Endodermal cell (in vitro differentiated cells): ENCODE measurements at regions not wholly inside any gene's neighbourhood (a gene's known extent, or its start where the extent isn't known, plus 50 kb on each side); places are given as distances from the start of the nearest gene placed in this dataset.
A peak's percentile ranks its signal among the peaks of the same experiment; 100 is the strongest.

Source experiments
- DNase-seq: peaks from one replicate; pipeline ENCODE4 v3.0.0-alpha.2; 2017
- H3K27ac ChIP-seq: 2 replicates; pipeline ENCODE4 v1.5.1; 2013; ENCODE audit warnings: mild to moderate bottlenecking, low read depth, low read length, moderate library complexity
- H3K27me3 ChIP-seq: 2 replicates; pipeline ENCODE4 v1.6.1; 2013; ENCODE audit warnings: mild to moderate bottlenecking, low read length, moderate library complexity; ENCODE audit not compliant: insufficient read depth, control insufficient read depth, poor library complexity, severe bottlenecking
- H3K36me3 ChIP-seq: 2 replicates; pipeline ENCODE4 v1.7.0; 2013; ENCODE audit warnings: mild to moderate bottlenecking, low read length, moderate library complexity; ENCODE audit not compliant: control insufficient read depth, insufficient read depth
- H3K4me1 ChIP-seq: one replicate; pipeline ENCODE4 v1.7.0; 2013; ENCODE audit warnings: low read length; ENCODE audit not compliant: control insufficient read depth, insufficient read depth
- H3K4me3 ChIP-seq: 2 replicates; pipeline ENCODE4 v1.5.1; 2013; ENCODE audit warnings: mild to moderate bottlenecking, low read length, moderate library complexity
- H3K9ac ChIP-seq: 2 replicates; pipeline ENCODE4 v1.6.1; 2013; ENCODE audit warnings: mild to moderate bottlenecking, low read length, moderate library complexity; ENCODE audit not compliant: poor library complexity, severe bottlenecking; ENCODE audit errors: extremely low read depth
- H3K9me3 ChIP-seq: 2 replicates; pipeline ENCODE4 v1.6.1; 2013; ENCODE audit warnings: mild to moderate bottlenecking, low read length, moderate library complexity; ENCODE audit not compliant: control insufficient read depth
- H3K27ac Mint-ChIP-seq: 2 replicates; pipeline ENCODE4 v1.8.0; 2020; ENCODE audit warnings: mixed read lengths
- H3K27me3 Mint-ChIP-seq: 2 replicates; pipeline ENCODE4 v1.8.0; 2021; ENCODE audit warnings: mild to moderate bottlenecking, mixed read lengths; ENCODE audit not compliant: insufficient read depth
- H3K36me3 Mint-ChIP-seq: 2 replicates; pipeline ENCODE4 v1.8.0; 2020; ENCODE audit warnings: low read depth, mixed read lengths
- H3K4me1 Mint-ChIP-seq: 2 replicates; pipeline ENCODE4 v1.8.0; 2020; ENCODE audit warnings: mixed read lengths
- H3K4me3 Mint-ChIP-seq: 2 replicates; pipeline ENCODE4 v1.8.0; 2020; ENCODE audit warnings: mild to moderate bottlenecking, moderate library complexity, mixed read lengths
- H3K9me3 Mint-ChIP-seq: 2 replicates; pipeline ENCODE4 v1.8.0; 2020; ENCODE audit warnings: mild to moderate bottlenecking, mixed read lengths
- CTCF ChIP-seq: fragments of 200-600 bp; sonication (generic); conservative IDR thresholded peaks from 2 replicates; pipeline ENCODE4 v1.5.0; 2021; ENCODE audit warnings: antibody characterized with exemption, mild to moderate bottlenecking
- WGBS, 2 experiments: methylation state at CpG; one replicate each; pipeline versions ENCODE4 v1.1.5 to v1.1.7; 2013; ENCODE audit warnings: missing lambda C conversion rate in 2 of 2, mixed read lengths in 1 of 2; ENCODE audit not compliant: insufficient coverage in 1 of 2, insufficient read length in 1 of 2; 5-methylcytosine and 5-hydroxymethylcytosine counted together

DNA sequence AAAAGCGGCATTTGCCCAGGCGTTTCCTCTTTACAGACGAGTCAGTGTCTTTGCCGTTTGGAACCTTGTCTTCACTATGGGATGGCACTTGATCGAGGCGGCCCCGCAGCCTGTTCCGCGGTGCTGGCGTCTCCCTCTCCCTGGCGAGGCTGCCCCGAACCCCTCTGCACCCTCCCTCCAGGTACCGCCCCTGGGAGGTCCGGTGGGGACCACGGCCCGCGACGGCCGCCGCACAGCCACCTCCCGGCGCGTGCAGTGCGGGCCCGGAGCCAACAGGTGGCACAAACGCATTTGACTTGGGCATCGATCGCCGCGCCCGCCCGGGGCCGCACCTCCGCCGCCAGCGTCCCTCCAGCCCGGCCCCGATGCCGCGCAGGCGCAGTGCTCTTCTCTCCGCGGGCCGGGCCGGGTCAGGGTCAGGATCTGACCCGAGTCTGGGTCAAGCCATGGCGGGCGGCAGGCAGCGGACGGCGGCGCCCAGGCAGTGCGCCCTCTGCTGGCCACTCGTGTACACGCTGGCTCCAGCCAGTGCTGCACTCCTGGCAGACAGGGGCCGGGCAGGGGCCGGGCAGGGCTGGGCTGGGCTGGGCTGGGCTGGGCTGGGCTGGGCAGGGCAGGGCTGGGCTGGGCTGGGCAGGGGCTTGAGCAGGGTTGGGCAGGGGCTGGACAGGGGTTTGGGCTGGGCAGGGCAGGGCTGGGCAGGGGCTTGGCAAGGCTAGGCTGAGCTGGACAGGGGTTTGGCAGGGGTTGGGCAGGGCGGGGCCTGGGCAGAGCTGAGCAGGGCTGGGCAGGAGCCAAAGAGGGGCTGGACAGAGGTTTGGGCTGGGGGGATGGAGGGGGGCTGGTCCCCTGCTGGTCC, 155.8 kb upstream of the IRX4 start:
- no peaks in the 10 kb centered on the region for H3K4me1 ChIP-seq
- Mint-ChIP-seq H3K4me1 (no peaks in the 10 kb centered on the region), H3K36me3 (no peaks in the 10 kb centered on the region), H3K27me3 (peaks cover 44% of the 10 kb centered on the region), H3K9me3 (no peaks in the 10 kb centered on the region), H3K4me3 (peak overlapping the region; percentile 47), H3K27ac (no peak overlapping the region)
- peak overlapping the region; percentile 75 for H3K4me3 ChIP-seq
- WGBS, 2 experiments = 6 to 10% methylated on average over 12 to 58 of the region's 58 CpGs
- peak; percentile 85 for TF ChIP-seq CTCF
- H3K9me3 ChIP-seq = no peaks in the 10 kb centered on the region
- H3K27ac ChIP-seq = no peak overlapping the region
- DNase-seq = peak; percentile 98
- no peak overlapping the region for H3K9ac ChIP-seq
- no peaks in the 10 kb centered on the region for H3K36me3 ChIP-seq
- peaks cover 44% of the 10 kb centered on the region for H3K27me3 ChIP-seq

- peaks cover 56% of the 10 kb centered on the region for H3K27me3 ChIP-seq
Observed at GRCh38 chr5:2036885-2037284, 154.2 kb upstream of the IRX4 start.

GRCh38 chr5:2032432-2032831, 149.7 kb upstream of the IRX4 start:
- Histone ChIP-seq H3K27me3 (peaks cover 74% of the 10 kb centered on the region), H3K4me1 (no peaks in the 10 kb centered on the region), H3K27ac (no peak overlapping the region), H3K9ac (no peak overlapping the region), H3K36me3 (no peaks in the 10 kb centered on the region), H3K4me3 (no peak overlapping the region), H3K9me3 (peaks cover 14% of the 10 kb centered on the region)
- H3K9me3 Mint-ChIP-seq = peaks cover 16% of the 10 kb centered on the region
- no peak overlapping the region for H3K27ac Mint-ChIP-seq
- peaks cover 76% of the 10 kb centered on the region for H3K27me3 Mint-ChIP-seq
- DNase-seq = peak; percentile 71
- H3K4me1 Mint-ChIP-seq = peaks cover 8% of the 10 kb centered on the region
- TF ChIP-seq CTCF = no peak
- WGBS, 2 experiments = 43 to 51% methylated on average over 4 to 5 of the region's 5 CpGs
- no peak overlapping the region for H3K4me3 Mint-ChIP-seq
- no peaks in the 10 kb centered on the region for H3K36me3 Mint-ChIP-seq

More at GRCh38 chr5:2036885-2037284, 154.2 kb upstream of the IRX4 start:
- H3K4me3 Mint-ChIP-seq = no peak overlapping the region
- H3K36me3 Mint-ChIP-seq = no peaks in the 10 kb centered on the region
- Histone ChIP-seq H3K4me1 (no peaks in the 10 kb centered on the region), H3K4me3 (no peak overlapping the region), H3K27ac (no peak overlapping the region), H3K9ac (no peak overlapping the region), H3K36me3 (no peaks in the 10 kb centered on the region), H3K9me3 (peaks cover 7% of the 10 kb centered on the region)
- peaks cover 8% of the 10 kb centered on the region for H3K4me1 Mint-ChIP-seq
- TF ChIP-seq CTCF = no peak
- peaks cover 60% of the 10 kb centered on the region for H3K27me3 Mint-ChIP-seq
- H3K9me3 Mint-ChIP-seq = peaks cover 10% of the 10 kb centered on the region
- no peak for DNase-seq
- 87 to 92% methylated on average over 6 of the region's 6 CpGs for WGBS, 2 experiments
- H3K27ac Mint-ChIP-seq = no peak overlapping the region
